Fibroblast of skin of right quadriceps (primary cell): ENCODE measurements at regions not wholly inside any gene's neighbourhood (a gene's known extent, or its start where the extent isn't known, plus 50 kb on each side); places are given as distances from the start of the nearest gene placed in this dataset.
A peak's percentile ranks its signal among the peaks of the same experiment; 100 is the strongest.
"Not testable (repeated sequence)": the region's sequence is repeated elsewhere in the genome, so short reads cannot be mapped to it uniquely, and the experiment has no call there.

Experiments
- DNase-seq: peaks from one replicate; pipeline ENCODE4 v3.0.0-alpha.2; 2013

DNA sequence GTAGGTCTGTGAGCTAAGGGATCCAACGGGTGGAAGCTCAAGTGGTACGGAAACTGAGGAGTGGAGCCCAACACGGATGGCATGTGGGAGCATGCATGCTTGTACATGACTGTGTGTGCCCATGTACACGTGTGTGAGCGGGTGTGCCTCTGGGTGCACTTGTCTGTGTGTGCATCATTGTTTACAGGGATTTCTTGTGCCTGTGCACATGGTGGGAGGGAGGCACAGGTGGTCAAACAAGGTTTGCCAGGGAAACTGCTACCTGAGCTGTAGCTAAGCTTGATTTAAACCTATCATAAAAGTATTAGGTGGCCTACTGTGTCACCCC is 122.5 kb upstream of the MAMLD1 start:
- no peak for DNase-seq

DNA sequence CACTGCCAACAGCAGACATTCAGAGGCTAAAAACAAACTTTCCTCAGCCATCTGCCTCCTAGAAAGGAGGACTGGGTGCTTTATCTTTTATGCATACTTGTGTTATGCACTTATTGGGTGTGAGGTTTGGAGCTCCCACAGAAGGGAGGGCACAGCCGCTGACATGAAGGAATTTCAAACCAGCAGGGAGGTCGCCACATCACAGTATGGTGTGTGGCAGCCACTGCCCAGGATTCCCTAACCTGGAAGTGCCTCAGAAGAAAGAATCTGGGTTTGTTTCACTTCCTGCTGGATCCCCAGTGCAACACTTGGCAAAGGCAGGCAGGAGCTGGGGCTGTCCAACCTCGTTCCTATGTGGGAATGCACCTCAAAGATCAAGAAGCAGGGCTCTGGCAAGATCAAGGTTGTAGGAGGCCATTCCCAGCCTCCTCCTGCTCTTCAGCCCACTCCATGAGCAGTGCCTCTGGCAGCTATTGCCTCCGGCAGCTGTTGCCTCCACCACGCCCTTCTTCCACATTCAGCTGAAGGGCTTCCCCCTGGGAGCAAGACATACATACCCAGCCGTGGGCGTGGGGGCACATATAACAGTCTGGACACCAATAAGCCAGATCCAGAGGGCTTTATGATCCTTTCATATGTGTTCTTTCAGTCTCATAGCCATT is 109.0 kb upstream of the MAMLD1 start:
- DNase-seq, result no peak

DNA sequence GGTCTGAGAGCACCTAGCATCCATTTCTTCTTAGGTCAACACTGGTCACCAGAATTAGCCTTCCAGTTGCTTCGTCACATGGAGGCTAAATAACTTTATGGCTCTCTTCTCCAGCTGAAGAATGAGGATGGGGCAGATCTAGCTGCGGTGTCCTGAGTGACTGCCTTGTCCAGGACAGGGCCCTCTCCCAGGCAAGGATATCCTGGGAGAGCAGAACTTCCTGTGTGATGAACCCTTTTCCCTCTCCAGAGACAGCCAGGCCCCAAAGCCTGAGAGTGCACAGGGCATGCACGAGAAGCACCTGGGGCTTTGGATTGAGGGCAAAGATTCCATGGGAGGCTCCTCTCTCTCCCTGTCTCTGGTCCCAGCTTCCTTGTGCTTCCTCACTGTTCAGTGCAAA is 108.2 kb upstream of the MAMLD1 start:
- no peak for DNase-seq

DNA sequence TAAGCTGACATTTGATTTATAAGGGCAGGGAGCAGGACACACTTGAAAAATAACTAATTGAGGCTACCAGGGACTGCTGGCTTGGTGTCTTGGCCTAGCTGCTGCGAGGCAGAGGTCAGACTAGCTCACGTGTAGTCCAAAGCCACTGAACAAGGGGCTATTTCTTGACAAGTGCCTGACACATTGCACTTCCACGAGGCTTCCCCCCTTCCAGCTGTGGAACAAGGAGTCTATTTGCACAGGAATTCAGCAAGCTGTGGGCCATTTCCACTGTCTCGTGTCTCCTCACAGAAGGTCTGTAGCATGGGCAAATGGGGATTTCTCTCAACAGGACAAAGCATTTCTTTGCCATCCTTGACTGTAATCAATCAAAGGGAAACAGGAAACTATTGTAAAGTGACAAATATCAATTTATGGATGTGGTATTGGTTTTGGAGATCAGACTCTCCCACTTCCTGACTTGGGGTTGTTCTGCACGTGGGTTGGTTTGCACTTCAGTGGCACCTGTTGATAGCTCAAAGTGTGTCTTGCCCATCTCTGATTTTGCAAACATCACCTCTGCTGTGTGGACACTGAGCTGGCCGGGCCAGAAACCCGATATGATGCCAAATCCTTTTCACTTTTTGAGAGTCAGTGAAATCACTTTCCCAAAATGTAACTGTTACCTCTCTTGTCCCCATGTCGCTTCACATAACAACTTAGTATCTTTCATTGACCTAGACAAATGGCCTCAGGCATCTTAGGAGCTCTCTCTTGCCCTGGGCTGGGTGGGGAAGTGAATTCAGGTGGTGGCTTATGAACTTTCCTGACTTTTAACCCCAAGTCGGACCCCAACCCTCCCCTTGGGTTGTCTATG is 107.4 kb upstream of the MAMLD1 start:
- DNase-seq, result no peak

DNA sequence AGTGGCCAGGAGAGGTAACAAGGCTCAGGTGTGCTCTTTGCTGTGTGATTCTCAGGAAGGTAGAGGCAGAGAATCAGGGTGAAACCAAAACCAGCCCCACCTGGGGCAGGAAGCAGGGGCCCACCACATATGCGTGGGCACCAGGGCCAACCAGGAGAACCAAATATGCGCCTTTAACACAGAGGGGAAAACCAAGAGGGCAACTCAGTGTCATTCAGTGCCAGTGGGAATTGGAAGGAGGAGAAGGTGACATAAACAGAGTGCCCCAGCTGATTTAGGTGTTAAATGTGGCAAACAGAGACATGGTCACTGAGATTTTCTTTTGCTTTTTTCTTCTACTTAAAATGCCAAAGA is 106.8 kb upstream of the MAMLD1 start:
- no peak for DNase-seq

DNA sequence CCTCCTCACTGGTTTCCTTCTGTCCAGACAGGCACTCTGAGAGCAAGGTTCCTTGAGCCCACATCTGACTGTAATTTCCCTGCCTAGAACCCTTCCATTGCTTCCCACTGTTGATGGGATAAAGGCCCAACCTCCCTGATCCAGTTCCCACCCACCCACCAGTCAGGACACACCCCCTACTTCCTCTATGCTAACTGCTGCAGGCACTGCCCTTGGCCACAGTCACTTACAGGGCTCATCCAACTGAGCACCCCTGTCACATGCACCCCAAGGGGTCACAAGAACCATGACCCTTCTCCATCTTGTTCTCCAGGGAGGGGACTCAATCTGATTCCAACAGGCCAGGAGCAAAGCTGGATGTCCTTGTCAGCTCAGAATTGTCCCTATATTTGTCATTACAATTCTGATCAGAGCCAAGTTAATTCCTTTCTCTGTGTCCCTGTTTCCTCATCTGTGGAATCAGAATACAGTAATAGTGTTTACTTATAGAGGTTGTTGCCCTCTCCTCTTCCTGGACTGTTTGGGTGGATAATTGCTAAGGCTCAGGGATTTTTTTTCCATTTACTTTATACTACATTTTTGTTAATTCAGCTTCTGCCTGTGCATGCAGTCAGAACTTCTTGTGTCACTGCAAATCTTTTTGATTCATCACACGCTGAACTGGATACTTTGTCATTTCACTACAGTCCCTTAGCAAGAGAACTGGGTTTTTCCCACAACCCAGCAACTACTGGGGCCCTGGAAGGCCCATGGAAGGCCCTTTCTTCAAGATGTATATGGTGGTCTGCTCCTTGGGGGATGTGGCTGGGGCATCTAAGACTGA is 105.6 kb upstream of the MAMLD1 start:
- DNase-seq, result no peak

DNA sequence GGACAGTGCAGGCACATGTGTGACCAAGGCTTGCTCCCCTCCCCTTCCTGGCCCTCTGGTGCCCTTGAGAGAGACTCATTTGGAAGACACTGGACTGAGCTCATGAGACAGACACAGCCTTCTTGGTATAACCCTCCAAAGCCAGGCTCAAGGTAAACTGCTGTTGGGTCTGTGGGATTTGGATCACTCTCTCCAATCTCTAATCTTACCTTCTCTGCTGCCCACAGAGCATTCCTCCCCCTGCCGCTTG is 105.0 kb upstream of the MAMLD1 start:
- DNase-seq, result no peak

DNA sequence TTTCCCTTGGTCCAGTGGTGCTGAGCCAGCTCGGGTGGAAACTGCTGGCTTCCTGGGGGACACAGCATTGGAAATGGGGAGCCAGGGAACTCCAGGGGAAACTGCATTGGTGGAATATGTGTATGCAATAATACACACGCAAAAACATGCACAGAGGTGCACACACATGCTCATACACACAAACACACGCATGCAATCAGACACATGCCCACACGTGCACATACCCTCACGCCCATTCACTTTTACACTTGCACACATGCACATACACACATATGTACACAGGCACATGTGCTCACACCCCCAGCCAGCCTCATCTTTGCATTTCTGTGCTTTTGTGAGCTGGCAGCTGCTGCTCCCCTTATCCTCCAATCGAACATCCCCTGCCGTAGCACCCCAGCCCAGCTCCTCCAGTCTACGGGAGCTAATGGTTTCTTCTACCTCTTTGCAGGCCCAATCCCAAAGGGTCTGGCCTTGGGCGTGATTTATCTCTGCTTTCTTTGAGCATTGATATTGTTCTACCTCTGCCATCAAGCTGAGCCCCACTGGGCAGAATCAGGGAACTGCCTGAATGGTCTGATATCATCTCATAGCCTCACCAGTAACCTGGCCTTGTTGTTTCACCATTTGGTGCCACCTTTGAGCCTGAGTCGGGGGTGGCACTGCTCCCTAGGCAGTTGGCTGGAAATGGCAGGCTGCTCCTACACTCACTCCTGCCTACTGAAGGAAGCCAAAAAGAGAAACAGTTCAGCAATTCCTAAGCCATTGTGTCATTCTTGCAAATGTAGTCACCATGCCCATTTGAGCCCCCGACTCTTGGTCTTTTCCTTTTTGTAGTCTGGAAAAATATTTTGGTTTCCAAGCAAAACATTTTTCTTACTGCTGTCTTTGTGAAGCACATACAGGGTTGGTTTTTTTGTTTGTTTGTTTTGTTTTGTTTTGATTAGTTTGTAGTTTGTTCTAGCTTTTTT is 104.4 kb upstream of the MAMLD1 start:
- peak; percentile 43 for DNase-seq

DNA sequence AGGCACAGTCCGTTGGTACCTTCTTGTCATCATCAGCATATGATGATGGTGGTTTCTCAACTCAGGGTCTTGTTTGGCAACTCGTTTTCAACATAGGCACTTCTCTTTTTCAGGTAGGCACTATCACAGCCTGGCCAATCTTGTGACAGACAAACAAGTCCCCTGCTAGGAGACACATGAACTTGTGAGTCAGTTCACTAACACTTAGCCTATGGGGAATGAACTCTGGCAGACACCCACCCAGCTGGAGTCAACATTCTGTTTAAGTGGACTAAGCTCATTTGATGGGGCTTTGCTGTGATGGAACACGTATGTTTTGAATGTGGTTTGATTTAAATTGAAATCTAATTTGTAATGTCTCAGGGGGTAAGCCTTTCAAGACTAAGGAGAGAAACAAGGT is 100.7 kb upstream of the MAMLD1 start:
- no peak for DNase-seq

DNA sequence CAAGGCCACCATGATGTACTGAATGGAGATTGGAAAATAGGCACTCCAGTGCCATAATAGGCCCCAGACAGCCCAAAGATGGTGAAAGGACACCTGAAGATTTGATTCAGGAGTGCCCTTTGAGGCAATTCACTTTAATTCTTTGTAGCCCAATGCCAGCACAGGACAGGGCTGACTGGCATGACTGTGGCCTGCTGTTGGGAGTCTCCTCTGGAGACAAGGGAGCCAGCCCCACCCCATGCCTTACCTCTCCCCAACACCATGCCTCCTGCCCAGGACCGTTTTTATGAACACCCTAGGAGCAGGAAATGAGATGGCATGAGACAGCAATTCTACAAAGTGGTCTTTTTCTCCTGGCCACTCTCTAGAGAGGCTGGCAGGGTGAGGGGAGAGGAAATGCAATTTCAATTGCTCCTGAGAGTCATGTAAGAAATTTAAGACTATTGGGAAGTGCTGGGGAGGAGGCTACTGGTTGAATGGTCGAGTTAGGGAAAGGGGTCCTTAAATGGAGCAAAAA is 94.2 kb upstream of the MAMLD1 start:
- DNase-seq, result no peak

DNA sequence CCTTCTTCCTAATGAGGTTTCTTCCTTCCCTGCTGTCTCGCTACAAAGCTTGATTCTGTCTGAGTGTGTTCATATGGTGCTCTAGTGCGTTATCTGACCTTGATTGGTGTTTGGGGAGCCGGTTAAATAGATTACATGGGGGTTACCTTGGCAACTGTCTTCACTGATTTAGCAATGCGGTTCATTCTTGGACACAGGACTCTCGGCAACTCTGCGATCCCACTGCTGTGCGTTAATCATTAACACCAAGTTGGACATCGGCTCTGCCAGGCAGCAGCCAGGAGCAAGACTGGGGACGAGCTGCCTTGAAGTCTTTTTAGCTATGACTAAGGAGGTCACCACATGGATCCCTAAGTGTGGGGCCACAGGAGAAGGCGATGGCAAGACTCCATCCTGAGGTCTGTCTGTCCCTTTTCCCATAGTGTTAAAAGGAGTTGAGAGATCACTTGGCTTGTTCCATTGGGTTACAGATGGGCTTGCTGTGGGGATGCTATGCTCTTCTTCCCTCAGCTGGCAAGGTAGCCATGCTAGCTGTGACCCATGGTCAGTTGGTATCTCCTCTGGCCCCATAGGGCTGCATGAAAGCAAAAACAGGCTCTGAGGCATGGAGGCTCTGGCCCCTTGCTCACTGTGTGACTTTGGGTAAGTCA is 93.4 kb upstream of the MAMLD1 start:
- no peak for DNase-seq

DNA sequence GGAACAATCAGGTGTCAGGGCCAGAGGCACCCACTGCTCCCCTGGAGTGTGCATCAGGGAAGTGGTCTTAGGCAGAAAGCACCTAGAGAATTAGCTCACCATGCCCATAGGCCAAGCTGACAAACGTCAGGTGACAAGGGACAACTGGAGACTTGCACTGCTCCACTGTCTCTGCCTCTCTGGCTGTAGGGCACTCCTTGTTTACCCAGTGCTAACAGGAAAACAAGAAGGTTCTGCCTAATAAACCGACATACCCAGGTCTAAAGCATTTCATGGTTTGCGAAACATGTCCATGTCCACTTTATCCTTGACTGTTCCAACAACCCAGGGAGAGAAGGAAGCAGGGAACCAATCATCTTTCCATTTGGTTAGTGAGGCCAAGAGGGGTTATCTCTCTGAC is 92.5 kb upstream of the MAMLD1 start:
- DNase-seq, result no peak

DNA sequence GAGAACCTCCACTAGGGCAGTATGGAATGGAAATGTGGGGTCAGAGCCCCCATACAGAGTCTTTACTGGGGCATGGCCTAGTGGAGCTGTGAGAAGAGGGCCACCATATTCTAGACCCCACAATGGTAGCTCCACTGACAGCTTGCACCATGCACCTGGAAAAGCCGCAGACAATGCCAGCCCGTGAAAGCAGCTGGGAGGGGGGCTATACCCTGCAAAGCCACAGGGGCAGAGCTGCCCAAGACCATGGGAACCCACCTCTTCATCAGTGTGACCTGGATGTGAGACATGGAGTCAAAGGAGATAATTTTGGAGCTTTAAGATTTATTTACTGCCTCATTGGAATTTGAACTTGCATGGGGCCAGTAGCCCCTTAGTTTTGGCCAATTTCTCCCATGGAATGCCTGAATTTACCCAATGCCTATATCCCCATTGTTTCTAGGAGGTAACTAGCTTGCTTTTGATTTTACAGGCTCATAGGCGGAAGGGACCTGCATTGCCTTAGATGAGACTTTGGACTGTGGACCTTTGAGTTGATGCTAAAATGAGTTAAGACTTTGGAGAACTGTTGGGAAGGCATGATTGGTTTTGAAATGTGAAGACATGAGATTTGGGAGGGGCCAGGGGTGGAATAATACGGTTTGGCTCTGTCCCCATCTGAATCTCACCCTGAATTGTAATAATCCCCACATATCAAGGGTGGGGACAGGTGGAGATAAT is 89.4 kb upstream of the MAMLD1 start:
- DNase-seq, result not testable (repeated sequence)

DNA sequence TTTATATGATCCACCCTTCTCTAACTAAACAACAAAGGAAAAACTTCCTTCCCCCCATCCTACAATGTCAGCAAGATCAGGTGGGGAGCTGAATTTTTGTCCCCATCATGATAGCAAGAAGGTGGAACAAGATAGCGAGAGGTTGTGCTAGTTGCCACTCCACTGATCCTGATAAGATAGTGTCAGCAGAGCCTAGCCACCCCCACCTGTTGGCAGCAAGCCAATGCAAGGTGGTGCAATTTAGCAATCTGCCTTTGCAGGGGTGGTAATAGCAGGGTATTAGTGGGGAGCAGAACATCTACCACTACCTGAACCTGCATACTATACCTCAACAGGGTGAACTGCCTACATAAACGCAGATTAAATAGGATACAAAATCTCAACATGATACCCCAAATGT is 80.2 kb upstream of the MAMLD1 start:
- DNase-seq, result no peak

DNA sequence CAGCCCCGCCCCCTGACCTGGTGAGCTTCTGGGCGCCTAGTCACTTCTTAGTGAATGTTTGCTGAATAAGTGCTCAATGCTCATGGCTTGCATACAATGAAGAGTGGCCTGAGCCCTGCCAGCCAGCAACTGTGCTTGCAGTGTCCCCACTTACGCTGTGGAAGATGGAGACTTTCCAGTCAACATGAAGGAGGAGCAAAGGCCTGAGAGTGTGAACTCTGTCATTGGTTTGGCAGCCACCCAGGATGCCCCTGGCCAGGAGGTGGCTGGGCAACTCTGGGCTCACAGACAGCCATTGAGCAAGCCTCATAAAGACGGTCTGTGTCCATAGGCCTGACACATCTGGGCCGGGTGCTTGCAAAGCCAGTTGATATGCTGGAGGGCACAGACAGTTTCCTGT is 72.1 kb upstream of the MAMLD1 start:
- DNase-seq, result no peak

DNA sequence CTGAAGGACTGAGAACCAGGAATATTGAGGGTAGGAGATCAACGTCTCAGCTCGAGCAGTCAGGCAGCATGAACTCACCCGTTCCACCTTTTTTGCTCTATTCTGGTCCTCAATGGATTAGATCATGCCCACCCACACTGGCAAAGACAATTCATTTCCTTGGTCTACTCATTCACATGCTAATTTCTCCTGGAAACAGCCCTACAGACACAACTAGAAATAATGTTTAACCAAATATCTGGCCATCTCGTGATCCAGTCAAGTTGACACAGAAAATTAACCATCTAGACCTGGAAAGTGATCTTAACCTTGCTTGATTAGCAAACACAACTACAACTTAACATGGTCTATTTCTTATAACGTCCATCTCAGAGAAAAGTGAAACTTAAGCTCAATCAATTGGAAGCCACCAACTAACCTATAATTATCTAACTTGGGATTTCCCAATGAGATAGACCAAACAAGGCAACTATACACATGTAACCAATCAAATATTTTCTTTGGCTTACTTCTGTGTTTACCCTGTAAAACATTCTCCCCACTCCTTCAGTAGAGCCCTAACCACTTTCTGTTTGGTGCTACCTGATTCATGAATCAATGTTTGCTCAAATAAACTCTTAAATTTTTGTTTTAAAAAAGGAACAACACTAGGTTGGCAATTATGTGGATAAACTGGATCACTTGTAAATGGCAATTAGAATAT is 69.7 kb upstream of the MAMLD1 start:
- no peak for DNase-seq

DNA sequence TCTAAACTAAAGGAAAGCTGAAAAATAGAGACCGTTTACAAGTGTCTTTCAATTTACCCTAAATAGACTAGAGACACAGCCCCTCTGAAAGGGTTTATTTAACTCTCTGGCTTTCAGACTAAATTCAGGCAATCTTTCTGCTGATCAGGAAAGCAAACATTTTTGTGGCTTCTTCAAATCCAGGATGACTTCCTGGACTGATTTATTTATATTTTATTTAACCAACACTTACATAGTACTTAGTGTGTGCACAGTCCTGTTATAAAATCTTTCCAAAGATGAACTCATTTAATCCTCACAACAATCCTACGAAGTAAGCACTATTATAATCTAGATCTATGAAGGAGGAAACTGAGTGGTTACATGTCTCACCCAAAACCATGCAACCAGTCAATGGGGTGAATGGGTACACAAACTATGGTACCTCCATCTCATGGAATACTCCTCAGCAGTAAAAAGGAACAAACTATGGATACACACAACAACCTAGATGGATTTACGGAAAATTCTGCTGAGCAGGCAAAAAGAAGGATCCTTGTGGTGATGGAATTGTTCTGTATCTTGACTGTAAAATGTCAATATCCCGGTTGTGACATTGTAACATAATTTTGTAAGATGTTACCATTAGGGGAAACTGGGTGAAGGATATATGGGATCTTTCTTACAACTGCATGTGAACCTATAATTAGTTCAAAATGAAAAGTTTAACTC is 64.1 kb upstream of the MAMLD1 start:
- DNase-seq, result peak; percentile 32

DNA sequence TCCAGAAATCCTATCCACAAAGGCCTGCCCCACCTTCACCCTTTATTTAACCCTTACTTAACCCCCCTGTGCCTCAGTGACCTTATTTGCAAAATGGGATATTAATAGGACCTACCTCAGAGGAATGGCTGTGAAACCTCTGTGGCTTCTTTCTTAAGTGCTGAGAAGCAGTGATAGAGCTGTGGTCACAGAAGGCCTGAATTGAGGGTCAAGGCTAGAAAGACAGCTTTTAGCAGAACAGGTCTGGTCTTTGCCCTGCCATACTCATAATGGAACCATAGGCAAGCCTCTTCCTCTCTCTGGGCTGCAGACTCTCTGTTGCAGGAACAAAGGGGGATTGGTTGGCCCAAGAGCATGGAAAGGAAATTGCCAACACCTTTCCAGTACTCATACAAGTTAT is 63.5 kb upstream of the MAMLD1 start:
- no peak for DNase-seq

DNA sequence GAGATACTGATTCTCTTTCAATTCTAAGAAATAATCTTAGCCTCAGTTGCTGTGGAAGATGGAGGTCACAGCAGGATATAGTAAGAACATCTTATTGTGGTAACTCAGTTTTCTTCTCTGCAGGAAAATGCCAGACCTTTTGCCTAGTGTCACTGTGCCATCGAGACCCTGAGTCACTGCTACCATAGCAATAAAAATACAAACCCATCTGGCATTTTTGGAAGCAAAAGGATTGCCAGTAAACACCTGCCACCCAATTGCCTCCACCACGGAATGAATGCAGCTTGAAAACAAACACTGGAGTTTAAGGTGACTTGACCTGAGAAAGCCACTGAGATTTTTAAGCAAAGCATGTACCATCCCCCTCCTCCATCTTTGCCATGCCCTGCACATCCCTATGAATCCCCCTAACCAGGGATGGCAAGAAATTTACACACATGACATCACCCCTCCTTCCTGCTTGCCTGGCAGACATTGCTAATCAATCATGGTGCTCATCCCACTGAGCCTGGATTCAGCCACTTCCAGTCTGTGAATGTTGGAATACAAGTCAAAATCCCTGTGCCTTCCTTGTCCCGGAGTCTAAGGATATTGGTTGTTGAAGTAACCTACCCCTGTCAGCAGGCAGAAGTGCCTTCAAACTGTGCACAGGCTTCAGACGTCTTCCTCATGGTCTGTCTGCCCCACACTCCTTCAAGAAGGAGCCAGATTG is 59.6 kb upstream of the MAMLD1 start:
- no peak for DNase-seq

DNA sequence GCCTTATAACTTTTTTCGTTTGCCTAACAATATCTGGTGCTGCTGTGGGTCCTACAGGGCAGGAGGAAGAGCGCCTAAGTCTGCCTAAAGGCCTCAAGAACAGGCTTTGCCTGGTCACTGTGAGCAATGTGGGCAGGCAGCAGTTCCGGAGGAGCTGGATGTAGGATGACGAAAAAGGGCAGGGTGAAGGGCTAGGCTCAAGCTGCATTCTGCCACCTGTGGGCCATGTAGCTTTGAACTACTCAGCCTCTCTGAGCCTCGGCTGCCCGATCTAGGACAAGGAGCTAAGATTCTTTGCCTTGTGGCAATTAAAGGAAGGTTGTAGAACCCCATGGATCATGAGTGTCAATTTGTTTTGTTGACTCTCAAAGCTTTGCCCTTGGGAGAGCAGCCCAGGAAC is 57.1 kb upstream of the MAMLD1 start:
- no peak for DNase-seq
